ENCODE measurements at regions not wholly inside any gene's neighbourhood (a gene's known extent, or its start where the extent isn't known, plus 50 kb on each side); places are given as distances from the start of the nearest gene placed in this dataset.
"Not testable (repeated sequence)": the region's sequence is repeated elsewhere in the genome, so short reads cannot be mapped to it uniquely, and the experiment has no call there.

GRCh38 chr4:189236321-189236720 is 704.4 kb upstream of the FRG1 start:
- H3K4me3 ChIP-seq; H3K36me3 ChIP-seq (replicated peaks); H3K9me3 ChIP-seq; in situ Hi-C loops (cut with MboI; ENCODE audit: low sequenced_read_pairs); DNase-seq (ENCODE audit: low spot score in 2 of 2); H3K27me3 ChIP-seq (ENCODE audit: low read depth); H3K4me1 ChIP-seq: not testable (repeated sequence)

- no peak for DNase-seq (ENCODE audit: low spot score in 2 of 2)
- in situ Hi-C loops (cut with MboI; ENCODE audit: low sequenced_read_pairs): no loop called here
- no peaks in the 10 kb centered on the region for H3K27me3 ChIP-seq (ENCODE audit: low read depth)
- no peaks in the 10 kb centered on the region for H3K4me1 ChIP-seq
- H3K9me3 ChIP-seq: no peaks in the 10 kb centered on the region
- no peak overlapping the region for H3K4me3 ChIP-seq
- H3K36me3 ChIP-seq (replicated peaks): no peaks in the 10 kb centered on the region
Measured at GRCh38 chr4:189237340-189237739, 703.3 kb upstream of the FRG1 start.

DNA sequence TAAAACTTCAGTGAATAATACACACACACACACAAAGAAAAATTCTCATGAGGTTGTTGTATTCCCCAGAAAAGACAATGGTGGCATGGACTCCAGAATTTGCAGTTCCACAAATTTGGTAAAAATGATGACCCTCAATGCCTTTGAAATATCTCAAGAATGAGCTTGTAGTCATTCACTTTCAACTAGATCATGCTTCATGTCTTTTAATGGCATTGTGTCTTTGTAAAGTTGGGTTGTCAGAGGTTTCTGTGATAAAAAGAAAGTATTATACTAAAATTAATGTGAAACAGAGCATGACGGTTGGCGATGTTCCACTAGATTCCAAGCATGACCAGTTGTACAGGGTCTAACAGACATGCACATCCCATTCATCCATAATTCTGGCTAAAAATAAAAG is 685.0 kb upstream of the FRG1 start:
- no peak for DNase-seq (ENCODE audit: low spot score in 2 of 2)
- H3K4me3 ChIP-seq: no peak overlapping the region
- in situ Hi-C loops (cut with MboI; ENCODE audit: low sequenced_read_pairs): no loop called here
- no peaks in the 10 kb centered on the region for H3K9me3 ChIP-seq
- no peaks in the 10 kb centered on the region for H3K27me3 ChIP-seq (ENCODE audit: low read depth)
- H3K4me1 ChIP-seq: no peaks in the 10 kb centered on the region
- H3K36me3 ChIP-seq (replicated peaks): no peaks in the 10 kb centered on the region

DNA sequence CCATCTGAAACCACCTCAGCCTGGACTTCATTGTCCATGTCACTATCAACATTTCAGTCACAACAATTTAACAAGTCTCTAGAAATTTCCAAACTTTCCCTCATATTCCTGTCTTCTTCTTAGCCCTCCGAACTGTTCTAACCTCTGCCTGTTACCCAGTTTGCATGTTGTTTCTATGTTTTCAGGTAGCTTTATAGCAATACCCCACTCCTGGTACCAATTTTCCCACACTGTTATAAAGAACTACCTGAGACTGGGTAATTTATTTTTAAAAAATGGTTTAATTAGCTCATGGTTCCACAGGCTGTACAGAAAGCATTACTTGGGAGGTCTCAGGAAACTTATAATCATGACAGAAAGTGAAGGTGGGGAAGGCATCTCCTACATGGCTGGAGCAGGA is 679.2 kb upstream of the FRG1 start:
- Histone ChIP-seq H3K4me3 (no peak overlapping the region), H3K4me1 (no peaks in the 10 kb centered on the region), H3K9me3 (no peaks in the 10 kb centered on the region), H3K36me3 (replicated peaks) (no peaks in the 10 kb centered on the region), H3K27me3 (ENCODE audit: low read depth) (no peaks in the 10 kb centered on the region)
- DNase-seq (ENCODE audit: low spot score in 2 of 2): no peak
- in situ Hi-C loops (cut with MboI; ENCODE audit: low sequenced_read_pairs): no loop called here

DNA sequence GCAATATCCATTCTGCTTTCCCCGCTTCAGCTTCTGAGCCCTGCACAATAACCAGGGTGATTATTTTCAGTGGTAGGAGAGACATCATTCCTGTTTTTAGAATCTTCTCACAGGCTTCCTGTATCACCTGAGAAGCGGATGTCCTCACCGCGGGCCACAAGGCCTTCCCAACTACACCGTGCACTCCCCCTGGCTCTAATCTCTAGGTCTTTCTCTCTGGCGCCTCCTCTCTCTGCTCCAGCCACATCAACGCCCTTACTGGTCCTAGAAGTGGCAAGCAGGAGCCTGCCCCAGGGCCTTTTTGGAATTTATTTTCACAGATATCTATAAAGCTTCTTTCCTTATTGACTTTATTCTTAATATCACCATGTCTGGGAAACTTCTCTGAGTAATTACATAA is 675.2 kb upstream of the FRG1 start:
- in situ Hi-C loops (cut with MboI; ENCODE audit: low sequenced_read_pairs): no loop called here
- Histone ChIP-seq H3K36me3 (replicated peaks) (no peaks in the 10 kb centered on the region), H3K4me3 (no peak overlapping the region), H3K4me1 (no peaks in the 10 kb centered on the region), H3K9me3 (no peaks in the 10 kb centered on the region; the same call in 1 of the 2 replicates), H3K27me3 (ENCODE audit: low read depth) (no peaks in the 10 kb centered on the region)
- DNase-seq (ENCODE audit: low spot score in 2 of 2): no peak

GRCh38 chr4:189267312-189267965 is 673.2 kb upstream of the FRG1 start:
- H3K27me3 ChIP-seq (ENCODE audit: low read depth): no peaks in the 10 kb centered on the region
- no peak for DNase-seq (ENCODE audit: low spot score in 2 of 2)
- in situ Hi-C loops (cut with MboI; ENCODE audit: low sequenced_read_pairs): no loop called here

DNA sequence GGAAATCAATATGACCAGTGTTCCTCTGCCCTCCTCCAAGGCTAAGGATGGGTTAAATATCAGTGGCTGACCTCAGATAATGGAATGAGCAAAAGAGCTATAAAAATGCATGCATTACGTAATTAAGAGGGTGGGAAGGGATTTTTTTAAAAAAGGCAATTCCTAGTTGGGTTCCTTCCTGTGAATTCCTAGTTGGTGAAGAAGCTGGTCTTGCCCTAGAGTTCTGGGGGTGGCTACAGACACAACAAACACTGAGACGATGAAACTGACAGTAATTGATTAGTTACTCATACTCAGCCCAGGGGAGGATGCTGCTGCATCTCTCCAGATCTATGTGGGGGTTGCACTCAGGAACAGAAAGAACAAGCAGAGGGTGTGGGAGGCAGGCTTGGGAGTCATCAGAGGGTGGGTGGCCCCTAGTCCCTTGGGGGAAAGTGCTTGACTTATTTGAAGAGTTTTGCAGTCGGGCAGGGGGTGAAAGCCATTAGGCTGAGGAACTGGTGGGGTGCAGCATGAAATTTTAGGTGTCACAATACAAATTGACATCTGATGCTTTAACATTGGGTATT is 662.0 kb upstream of the FRG1 start:
- H3K36me3 ChIP-seq (replicated peaks): no peaks in the 10 kb centered on the region
- H3K27me3 ChIP-seq (ENCODE audit: low read depth): no peaks in the 10 kb centered on the region
- DNase-seq (ENCODE audit: low spot score in 2 of 2): no peak
- no peaks in the 10 kb centered on the region for H3K4me1 ChIP-seq
- in situ Hi-C loops (cut with MboI; ENCODE audit: low sequenced_read_pairs): no loop called here
- H3K9me3 ChIP-seq: no peaks in the 10 kb centered on the region
- no peak overlapping the region for H3K4me3 ChIP-seq

More at GRCh38 chr4:189267312-189267965, 673.2 kb upstream of the FRG1 start:
- no peaks in the 10 kb centered on the region; the same call in 1 of the 2 replicates for H3K9me3 ChIP-seq
- H3K4me1 ChIP-seq: no peaks in the 10 kb centered on the region
- H3K4me3 ChIP-seq: no peak overlapping the region
- H3K36me3 ChIP-seq (replicated peaks): no peaks in the 10 kb centered on the region

DNA sequence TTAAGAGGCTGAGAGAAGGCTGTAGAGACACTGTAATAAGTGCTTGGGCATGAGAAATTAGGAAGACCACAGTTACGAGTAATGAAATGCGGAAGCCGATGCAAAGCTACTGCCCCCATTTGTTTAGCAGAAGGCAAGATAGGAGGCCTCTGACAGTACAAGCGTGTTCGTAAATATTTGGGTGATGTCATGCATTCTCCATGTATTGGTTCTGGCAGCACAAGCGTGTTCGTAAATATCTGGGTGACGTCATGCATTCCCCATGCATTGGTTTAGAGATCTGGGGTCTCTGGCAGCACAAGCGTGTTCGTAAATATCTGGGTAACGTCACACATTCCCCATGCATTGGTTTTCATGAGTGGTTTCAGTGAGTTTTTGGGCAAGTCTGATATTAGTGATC is 661.5 kb upstream of the FRG1 start:
- H3K9me3 ChIP-seq: no peaks in the 10 kb centered on the region
- no peak for DNase-seq (ENCODE audit: low spot score in 2 of 2)
- in situ Hi-C loops (cut with MboI; ENCODE audit: low sequenced_read_pairs): no loop called here

GRCh38 chr4:189285377-189285776 is 655.3 kb upstream of the FRG1 start:
- H3K36me3 ChIP-seq (replicated peaks): no peaks in the 10 kb centered on the region
- no peak for DNase-seq (ENCODE audit: low spot score in 2 of 2)
- in situ Hi-C loops (cut with MboI; ENCODE audit: low sequenced_read_pairs): no loop called here
- H3K4me3 ChIP-seq: no peak overlapping the region
- no peaks in the 10 kb centered on the region for H3K27me3 ChIP-seq (ENCODE audit: low read depth)
- no peaks in the 10 kb centered on the region for H3K9me3 ChIP-seq
- H3K4me1 ChIP-seq: no peaks in the 10 kb centered on the region

More for the DNA sequence above, 661.5 kb upstream of the FRG1 start:
- H3K4me3 ChIP-seq: no peak overlapping the region
- no peaks in the 10 kb centered on the region for H3K4me1 ChIP-seq
- H3K27me3 ChIP-seq (ENCODE audit: low read depth): no peaks in the 10 kb centered on the region
- H3K36me3 ChIP-seq (replicated peaks): no peaks in the 10 kb centered on the region

- Histone ChIP-seq H3K4me1 (no peaks in the 10 kb centered on the region), H3K36me3 (replicated peaks) (no peaks in the 10 kb centered on the region), H3K9me3 (no peaks in the 10 kb centered on the region), H3K4me3 (no peak overlapping the region), H3K27me3 (ENCODE audit: low read depth) (no peaks in the 10 kb centered on the region)
- in situ Hi-C loops (cut with MboI; ENCODE audit: low sequenced_read_pairs): no loop called here
- no peak for DNase-seq (ENCODE audit: low spot score in 2 of 2)
Measured at GRCh38 chr4:189291939-189292338, 648.7 kb upstream of the FRG1 start.

DNA sequence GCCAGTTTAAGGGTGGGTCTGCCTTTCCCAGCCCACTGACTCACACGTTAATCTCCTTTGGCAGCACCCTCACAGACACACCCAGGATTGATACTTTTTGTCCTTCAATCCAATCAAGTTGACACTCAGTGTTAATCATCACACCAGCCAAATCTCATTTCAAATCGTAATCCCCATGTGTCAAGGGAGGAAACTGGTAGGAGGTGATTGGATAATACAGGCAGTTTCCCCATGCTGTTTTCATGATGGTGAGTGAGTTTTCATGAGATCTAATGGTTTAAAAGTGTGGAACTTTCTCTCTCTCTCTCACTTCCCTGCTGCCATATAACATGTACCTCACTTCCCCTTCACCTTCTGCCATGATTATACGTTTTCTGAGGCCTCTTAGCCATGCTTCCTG is 647.2 kb upstream of the FRG1 start:
- in situ Hi-C loops (cut with MboI; ENCODE audit: low sequenced_read_pairs): no loop called here
- no peaks in the 10 kb centered on the region for H3K36me3 ChIP-seq (replicated peaks)
- no peaks in the 10 kb centered on the region for H3K27me3 ChIP-seq (ENCODE audit: low read depth)
- no peak overlapping the region for H3K4me3 ChIP-seq
- no peaks in the 10 kb centered on the region for H3K9me3 ChIP-seq
- DNase-seq (ENCODE audit: low spot score in 2 of 2): no peak
- H3K4me1 ChIP-seq: no peaks in the 10 kb centered on the region

- Histone ChIP-seq H3K9me3 (no peaks in the 10 kb centered on the region), H3K4me1 (no peaks in the 10 kb centered on the region), H3K4me3 (no peak overlapping the region), H3K27me3 (ENCODE audit: low read depth) (no peaks in the 10 kb centered on the region), H3K36me3 (replicated peaks) (no peaks in the 10 kb centered on the region)
- in situ Hi-C loops (cut with MboI; ENCODE audit: low sequenced_read_pairs): no loop called here
- DNase-seq (ENCODE audit: low spot score in 2 of 2): no peak
Measured at GRCh38 chr4:189294574-189294973, 646.1 kb upstream of the FRG1 start.

- no peak overlapping the region for H3K4me3 ChIP-seq
- H3K9me3 ChIP-seq: no peaks in the 10 kb centered on the region
- H3K4me1 ChIP-seq: no peaks in the 10 kb centered on the region
- no peaks in the 10 kb centered on the region for H3K27me3 ChIP-seq (ENCODE audit: low read depth)
- in situ Hi-C loops (cut with MboI; ENCODE audit: low sequenced_read_pairs): no loop called here
- H3K36me3 ChIP-seq (replicated peaks): no peaks in the 10 kb centered on the region
- no peak for DNase-seq (ENCODE audit: low spot score in 2 of 2)
Measured at GRCh38 chr4:189299706-189300105, 641.0 kb upstream of the FRG1 start.

- in situ Hi-C loops (cut with MboI; ENCODE audit: low sequenced_read_pairs): no loop called here
Measured at GRCh38 chr4:189301692-189302091, 639.0 kb upstream of the FRG1 start.

DNA sequence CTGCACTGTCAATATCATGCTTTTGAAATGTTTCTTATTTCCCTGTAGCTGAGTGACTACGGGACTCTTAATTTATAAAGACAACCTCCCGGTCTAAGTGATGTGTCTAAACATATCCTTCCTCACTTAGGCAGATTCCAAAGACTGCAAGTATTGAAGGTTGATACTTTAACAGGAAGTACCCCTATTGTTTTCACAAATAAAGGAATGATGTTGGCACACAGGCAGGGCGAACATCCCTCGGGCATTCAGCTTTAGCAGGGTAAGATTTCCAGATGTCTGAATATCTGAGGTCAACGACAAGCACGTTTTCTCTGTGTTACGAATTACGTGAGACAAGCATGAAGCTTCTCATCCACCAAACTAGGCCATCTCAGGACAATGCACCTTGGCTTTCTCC is 638.0 kb upstream of the FRG1 start:
- H3K36me3 ChIP-seq (replicated peaks): no peaks in the 10 kb centered on the region
- no peaks in the 10 kb centered on the region for H3K4me1 ChIP-seq
- H3K27me3 ChIP-seq (ENCODE audit: low read depth): no peaks in the 10 kb centered on the region
- no peak overlapping the region for H3K4me3 ChIP-seq
- DNase-seq (ENCODE audit: low spot score in 2 of 2): no peak
- no peaks in the 10 kb centered on the region for H3K9me3 ChIP-seq
- in situ Hi-C loops (cut with MboI; ENCODE audit: low sequenced_read_pairs): no loop called here

More at GRCh38 chr4:189301692-189302091, 639.0 kb upstream of the FRG1 start:
- Histone ChIP-seq H3K4me3 (no peak overlapping the region), H3K27me3 (ENCODE audit: low read depth) (no peaks in the 10 kb centered on the region), H3K4me1 (no peaks in the 10 kb centered on the region), H3K36me3 (replicated peaks) (no peaks in the 10 kb centered on the region), H3K9me3 (no peaks in the 10 kb centered on the region)
- DNase-seq (ENCODE audit: low spot score in 2 of 2): no peak
